Kidney epithelial cell (primary cell): ENCODE measurements at regions not wholly inside any gene's neighbourhood (a gene's known extent, or its start where the extent isn't known, plus 50 kb on each side); places are given as distances from the start of the nearest gene placed in this dataset.

Experiments
- DNase-seq: peaks from one replicate; pipeline ENCODE4 v3.0.0-alpha.2; 2010; ENCODE audit warnings: low read depth
- H3K27me3 ChIP-seq: 2 replicates; pipeline ENCODE4 v1.6.0; 2011; ENCODE audit warnings: low read length; ENCODE audit not compliant: control insufficient read depth, insufficient read depth
- H3K36me3 ChIP-seq: 2 replicates; pipeline ENCODE4 v1.5.1; 2011; ENCODE audit warnings: low read length; ENCODE audit not compliant: control insufficient read depth, insufficient read depth
- H3K4me3 ChIP-seq: 2 replicates; pipeline ENCODE4 v1.5.1; 2011; ENCODE audit warnings: low read depth, mild to moderate bottlenecking, control low read depth, low read length
- CTCF ChIP-seq: IDR thresholded peaks from 2 replicates; pipeline ENCODE4 v1.5.1; 2011; ENCODE audit warnings: mild to moderate bottlenecking, moderate library complexity, low read length, control low read depth, inconsistent platforms; ENCODE audit not compliant: insufficient read depth, poor library complexity, severe bottlenecking

- DNase-seq = no peak
- no peaks in the 10 kb centered on the region for H3K27me3 ChIP-seq
- no peak overlapping the region for H3K4me3 ChIP-seq
- no peaks in the 10 kb centered on the region for H3K36me3 ChIP-seq
- no peak for TF ChIP-seq CTCF
These were observed 77.4 kb upstream of the OSR1 start for GRCh38 chr2:19435815-19436214.

- no peak overlapping the region for H3K4me3 ChIP-seq
- no peak for DNase-seq
- no peaks in the 10 kb centered on the region for H3K36me3 ChIP-seq
- TF ChIP-seq CTCF = no peak
- H3K27me3 ChIP-seq = no peaks in the 10 kb centered on the region
These were observed 76.0 kb upstream of the OSR1 start for GRCh38 chr2:19434413-19434812.

- no peak for DNase-seq
- H3K4me3 ChIP-seq = no peak overlapping the region
- no peaks in the 10 kb centered on the region for H3K36me3 ChIP-seq
- no peaks in the 10 kb centered on the region for H3K27me3 ChIP-seq
- TF ChIP-seq CTCF = no peak
These were observed 68.5 kb upstream of the OSR1 start for GRCh38 chr2:19426941-19427340.

GRCh38 chr2:19426144-19426543, 67.7 kb upstream of the OSR1 start:
- DNase-seq = no peak
- TF ChIP-seq CTCF = no peak
- Histone ChIP-seq H3K36me3 (no peaks in the 10 kb centered on the region), H3K4me3 (no peak overlapping the region), H3K27me3 (no peaks in the 10 kb centered on the region)

GRCh38 chr2:19425419-19425818, 67.0 kb upstream of the OSR1 start:
- no peak for DNase-seq
- no peak overlapping the region for H3K4me3 ChIP-seq
- no peaks in the 10 kb centered on the region for H3K27me3 ChIP-seq
- TF ChIP-seq CTCF = no peak
- no peaks in the 10 kb centered on the region for H3K36me3 ChIP-seq

GRCh38 chr2:19419211-19419880, 60.9 kb upstream of the OSR1 start:
- no peak for TF ChIP-seq CTCF
- no peak overlapping the region for H3K4me3 ChIP-seq
- DNase-seq = no peak
- no peaks in the 10 kb centered on the region for H3K36me3 ChIP-seq
- H3K27me3 ChIP-seq = no peaks in the 10 kb centered on the region
